ENCODE measurements at regions not wholly inside any gene's neighbourhood (a gene's known extent, or its start where the extent isn't known, plus 50 kb on each side); places are given as distances from the start of the nearest gene placed in this dataset.
"Not testable (repeated sequence)": the region's sequence is repeated elsewhere in the genome, so short reads cannot be mapped to it uniquely, and the experiment has no call there.

DNA sequence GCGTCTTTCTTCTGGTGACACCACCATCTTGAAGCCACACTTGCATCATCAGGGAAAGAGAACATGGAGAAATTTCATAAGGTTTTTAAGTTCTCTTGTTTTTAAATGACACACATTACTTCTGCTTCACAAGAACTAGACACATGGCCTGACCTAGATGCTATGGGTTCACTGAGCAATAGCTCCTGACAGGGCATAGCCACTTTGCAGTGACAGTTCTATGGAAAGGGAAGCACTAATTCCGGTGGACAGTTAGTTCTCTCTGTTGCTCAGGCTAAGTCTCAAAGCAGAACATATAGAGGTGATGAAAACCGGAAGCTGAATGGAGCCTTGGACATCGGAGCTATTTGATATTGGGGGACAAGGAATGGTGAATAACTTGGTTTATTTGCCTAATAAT lies 940.1 kb upstream of the WWC1 start:
- DNase-seq (no peak), ATAC-seq (replicated peaks) (no peak)
- H3K4me3 Mint-ChIP-seq: no peak overlapping the region
- no peaks in the 10 kb centered on the region for H3K27me3 Mint-ChIP-seq
- H3K9me3 Mint-ChIP-seq: peaks cover 0 to 9% of the 10 kb centered on the region in 2 donors
- no peaks in the 10 kb centered on the region for H3K36me3 Mint-ChIP-seq (ENCODE audit: insufficient read depth)
- no peaks in the 10 kb centered on the region for H3K4me1 Mint-ChIP-seq (ENCODE audit: low read depth in 2 of 2)
- H3K27ac Mint-ChIP-seq: no peak overlapping the region

DNA sequence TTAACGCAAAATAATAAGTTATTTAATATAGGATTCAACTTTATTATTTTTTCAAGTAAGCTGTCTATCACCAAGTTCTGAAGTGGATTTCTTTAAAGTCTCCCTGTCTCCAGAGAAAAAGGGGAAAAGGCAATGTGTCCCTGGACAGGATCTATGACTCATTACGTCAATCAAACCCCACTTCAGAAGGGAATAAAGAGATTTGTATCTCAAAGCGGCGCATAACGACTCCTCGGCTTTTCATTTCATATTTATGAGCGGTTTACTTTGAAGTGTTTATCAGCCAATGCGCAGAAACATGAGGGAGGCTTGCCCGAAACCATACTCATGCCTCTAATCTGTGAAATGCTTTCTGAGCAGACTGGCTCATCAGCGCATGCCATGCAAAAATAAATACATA lies 938.6 kb upstream of the WWC1 start:
- no peaks in the 10 kb centered on the region for H3K36me3 Mint-ChIP-seq (ENCODE audit: insufficient read depth)
- DNase-seq (no peak), ATAC-seq (replicated peaks) (no peak)
- H3K4me3 Mint-ChIP-seq: no peak overlapping the region
- peaks cover 0 to 7% of the 10 kb centered on the region in 2 donors for H3K9me3 Mint-ChIP-seq
- H3K27ac Mint-ChIP-seq: no peak overlapping the region
- H3K27me3 Mint-ChIP-seq: no peaks in the 10 kb centered on the region
- no peaks in the 10 kb centered on the region for H3K4me1 Mint-ChIP-seq (ENCODE audit: low read depth in 2 of 2)

DNA sequence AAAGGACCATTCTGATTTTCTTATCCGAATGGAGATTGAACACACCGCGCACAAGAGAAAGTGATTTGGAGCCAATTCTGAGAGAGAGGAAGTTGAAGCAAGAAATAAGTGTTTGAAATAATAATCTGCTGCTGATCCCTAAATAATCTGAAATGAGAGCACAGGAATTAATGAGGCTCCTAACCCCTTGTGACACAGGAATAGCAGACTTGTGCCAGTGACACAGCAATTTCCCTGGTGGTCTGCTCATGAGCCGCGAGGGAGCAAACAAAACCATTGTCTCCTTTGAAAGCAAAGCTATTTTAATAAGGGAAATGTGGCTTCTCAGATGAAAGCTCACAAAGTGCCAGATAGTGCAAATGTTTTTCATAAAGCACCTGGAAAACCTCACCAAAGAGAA lies 936.1 kb upstream of the WWC1 start:
- H3K27ac Mint-ChIP-seq: no peak overlapping the region
- H3K9me3 Mint-ChIP-seq: peaks cover 0 to 6% of the 10 kb centered on the region in 2 donors
- no peak overlapping the region for H3K4me3 Mint-ChIP-seq

DNA sequence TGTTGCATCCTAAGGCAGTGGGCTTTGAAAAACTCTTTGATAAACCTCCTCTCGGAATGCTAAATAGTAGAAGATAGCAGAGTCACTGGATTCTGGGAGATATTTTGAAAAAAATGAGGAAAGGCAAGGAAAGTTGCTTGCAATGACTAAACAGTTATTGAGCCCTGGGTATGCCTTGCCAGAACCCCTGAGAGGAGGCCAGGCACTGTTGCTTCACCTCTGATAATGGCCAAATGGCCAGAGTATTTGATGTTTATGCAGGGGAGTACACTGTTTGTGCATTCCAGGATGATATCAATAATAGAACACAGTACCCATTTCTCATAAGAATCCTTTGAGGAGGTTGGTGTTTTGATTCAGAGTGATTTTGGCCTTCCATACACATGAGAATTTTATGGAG lies 935.1 kb upstream of the WWC1 start:
- Mint-ChIP-seq H3K4me3 (no peak overlapping the region), H3K36me3 (ENCODE audit: insufficient read depth) (no peaks in the 10 kb centered on the region), H3K27me3 (no peaks in the 10 kb centered on the region), H3K9me3 (peaks cover 0 to 6% of the 10 kb centered on the region in 2 donors), H3K4me1 (ENCODE audit: low read depth in 2 of 2) (no peaks in the 10 kb centered on the region), H3K27ac (no peak overlapping the region)
- no peak for DNase-seq
- no peak for ATAC-seq (replicated peaks)

More for the DNA sequence above, 936.1 kb upstream of the WWC1 start:
- H3K27me3 Mint-ChIP-seq: no peaks in the 10 kb centered on the region
- H3K4me1 Mint-ChIP-seq (ENCODE audit: low read depth in 2 of 2): no peaks in the 10 kb centered on the region
- H3K36me3 Mint-ChIP-seq (ENCODE audit: insufficient read depth): no peaks in the 10 kb centered on the region
- no peak for ATAC-seq (replicated peaks)
- DNase-seq: no peak

DNA sequence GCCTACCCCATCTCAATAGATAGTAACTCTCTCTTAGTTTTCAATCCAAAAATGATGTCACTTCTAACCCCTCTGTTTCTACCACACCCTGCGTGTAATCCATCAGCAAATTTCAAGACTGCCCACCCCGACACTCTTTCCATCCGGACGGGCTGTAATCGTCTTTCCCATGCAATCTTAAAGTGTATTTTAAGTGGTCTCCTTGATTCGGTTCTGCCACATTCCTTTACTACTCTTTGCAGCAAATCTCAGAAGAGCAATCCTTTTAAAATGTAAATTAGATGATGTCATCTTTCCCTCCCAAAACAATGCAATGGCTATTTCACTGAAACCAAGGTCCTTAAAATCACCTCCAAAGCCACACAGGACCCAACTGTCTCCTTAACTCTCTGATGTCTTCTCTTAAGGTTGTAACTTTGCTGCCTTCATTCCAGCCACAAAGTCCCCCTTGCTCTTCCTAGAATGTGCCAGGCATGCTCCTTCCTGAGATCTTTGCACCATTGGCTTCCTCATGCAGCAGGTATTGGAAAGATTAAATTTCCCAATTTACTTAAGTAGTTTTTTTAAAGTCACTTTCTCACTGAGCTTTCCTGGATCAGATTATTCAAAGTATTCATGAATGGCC lies 932.5 kb upstream of the WWC1 start:
- Mint-ChIP-seq H3K27me3 (no peaks in the 10 kb centered on the region), H3K4me1 (ENCODE audit: low read depth in 2 of 2) (no peaks in the 10 kb centered on the region), H3K27ac (no peak overlapping the region), H3K36me3 (ENCODE audit: insufficient read depth) (no peaks in the 10 kb centered on the region), H3K4me3 (no peak overlapping the region), H3K9me3 (peaks cover 0 to 3% of the 10 kb centered on the region in 2 donors)
- ATAC-seq (replicated peaks) (no peak), DNase-seq (no peak)

DNA sequence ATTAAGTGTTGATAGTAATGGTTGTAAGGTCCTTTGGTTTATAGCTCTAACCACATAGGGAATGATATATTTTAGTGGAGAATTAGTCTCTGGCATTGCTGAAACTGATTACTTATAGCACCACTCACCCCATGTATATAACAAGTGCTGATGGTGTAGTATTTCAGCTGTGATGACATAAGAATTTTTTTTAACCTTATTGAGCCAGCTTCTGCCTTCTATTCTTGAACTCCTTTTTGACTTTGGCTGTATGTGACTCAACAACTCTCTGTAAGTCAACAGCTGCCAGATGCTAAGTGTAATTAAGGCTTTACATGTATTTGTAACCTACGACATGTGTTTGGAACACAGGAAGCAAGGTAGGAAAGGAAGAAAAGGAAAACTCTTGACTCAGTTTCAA lies 929.6 kb upstream of the WWC1 start:
- Mint-ChIP-seq H3K4me3 (no peak overlapping the region), H3K9me3 (peaks cover 0 to 3% of the 10 kb centered on the region in 2 donors), H3K36me3 (ENCODE audit: insufficient read depth) (no peaks in the 10 kb centered on the region), H3K27me3 (no peaks in the 10 kb centered on the region), H3K4me1 (ENCODE audit: low read depth in 2 of 2) (no peaks in the 10 kb centered on the region), H3K27ac (no peak overlapping the region)
- no peak for DNase-seq
- no peak for ATAC-seq (replicated peaks)

DNA sequence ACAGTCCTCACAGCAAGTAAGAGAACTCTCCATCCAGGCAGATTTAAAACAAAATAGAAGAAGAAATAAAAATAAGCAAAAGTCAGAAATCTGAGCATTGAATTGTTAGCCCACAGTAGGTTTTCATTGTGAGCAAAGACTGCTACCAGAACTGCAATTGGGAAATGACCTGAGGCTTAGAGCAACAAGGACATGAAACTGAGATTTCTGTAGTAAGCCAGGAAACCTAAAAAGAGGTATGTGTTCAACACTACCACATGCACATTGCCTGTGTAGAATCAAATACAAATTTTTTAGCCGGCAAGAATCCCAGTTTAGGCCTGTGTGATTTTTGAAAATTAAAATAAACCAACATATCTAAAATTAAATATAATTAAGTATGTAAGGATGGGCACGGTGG lies 928.4 kb upstream of the WWC1 start:
- Mint-ChIP-seq H3K27me3 (no peaks in the 10 kb centered on the region), H3K27ac (no peak overlapping the region), H3K4me3 (no peak overlapping the region), H3K4me1 (ENCODE audit: low read depth in 2 of 2) (no peaks in the 10 kb centered on the region), H3K9me3 (peaks cover 0 to 3% of the 10 kb centered on the region in 2 donors), H3K36me3 (ENCODE audit: insufficient read depth) (no peaks in the 10 kb centered on the region)
- DNase-seq (no peak), ATAC-seq (replicated peaks) (no peak)

DNA sequence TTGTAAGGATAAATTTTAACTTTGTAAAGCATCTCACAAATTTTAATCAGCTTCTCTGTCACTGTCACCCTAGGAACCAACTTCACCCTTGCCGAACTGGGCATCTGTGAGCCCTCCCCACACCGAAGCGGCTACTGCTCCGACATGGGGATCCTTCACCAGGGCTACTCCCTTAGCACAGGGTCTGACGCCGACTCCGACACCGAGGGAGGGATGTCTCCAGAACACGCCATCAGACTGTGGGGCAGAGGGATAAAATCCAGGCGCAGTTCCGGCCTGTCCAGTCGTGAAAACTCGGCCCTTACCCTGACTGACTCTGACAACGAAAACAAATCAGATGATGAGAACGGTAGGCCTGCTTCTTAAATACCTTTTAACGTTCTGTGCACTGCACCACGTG lies 916.3 kb upstream of the WWC1 start:
- H3K36me3 Mint-ChIP-seq (ENCODE audit: insufficient read depth): no peaks in the 10 kb centered on the region
- peaks cover 7 to 9% of the 10 kb centered on the region in 2 donors for H3K9me3 Mint-ChIP-seq
- no peak overlapping the region for H3K27ac Mint-ChIP-seq
- no peak for ATAC-seq (replicated peaks)
- no peak overlapping the region for H3K4me3 Mint-ChIP-seq
- DNase-seq: no peak
- no peaks in the 10 kb centered on the region for H3K4me1 Mint-ChIP-seq (ENCODE audit: low read depth in 2 of 2)
- H3K27me3 Mint-ChIP-seq: no peaks in the 10 kb centered on the region

DNA sequence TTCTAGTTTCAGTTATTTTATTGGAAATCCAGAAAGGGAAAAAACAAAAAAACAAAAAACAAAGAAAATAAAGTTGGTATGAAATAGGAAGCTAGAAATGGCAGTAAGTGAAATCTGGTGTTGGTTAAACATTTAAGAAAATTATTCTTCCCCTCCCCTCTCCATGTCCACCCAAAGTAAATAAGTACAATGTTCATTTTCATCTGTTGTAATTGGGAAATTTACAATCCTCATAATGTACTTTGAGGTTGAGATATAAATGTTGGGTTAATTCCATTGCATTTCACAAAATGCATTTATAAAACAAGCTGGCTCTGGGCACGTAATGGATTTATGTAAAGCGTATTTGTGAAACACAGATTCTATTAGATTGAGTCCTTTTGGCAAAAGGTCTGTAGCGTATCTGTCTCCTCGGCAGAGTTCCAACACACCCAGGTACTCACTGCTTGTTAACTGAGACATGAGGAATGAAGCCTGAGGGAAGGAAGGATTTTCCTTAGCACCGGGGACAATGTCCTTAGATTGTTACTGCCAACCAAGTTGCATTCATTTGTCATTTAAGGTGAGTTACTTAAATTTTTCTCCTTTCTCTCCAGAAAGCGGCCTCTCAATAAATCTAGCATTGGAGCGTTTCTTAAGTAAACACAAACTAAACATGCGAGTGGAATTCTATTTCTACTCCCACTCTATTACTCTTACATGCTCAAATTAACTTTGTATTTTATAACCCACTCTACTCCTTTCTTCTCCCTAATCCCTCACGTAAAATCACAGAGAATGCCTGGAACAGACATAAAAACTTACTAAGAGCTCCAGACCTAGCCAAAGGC lies 912.3 kb upstream of the WWC1 start:
- DNase-seq: no peak
- no peak for ATAC-seq (replicated peaks)
- Mint-ChIP-seq H3K27me3 (no peaks in the 10 kb centered on the region), H3K27ac (no peak overlapping the region), H3K4me1 (ENCODE audit: low read depth in 2 of 2) (no peaks in the 10 kb centered on the region), H3K9me3 (peaks cover 12% of the 10 kb centered on the region in 2 donors), H3K4me3 (no peak overlapping the region), H3K36me3 (ENCODE audit: insufficient read depth) (no peaks in the 10 kb centered on the region)

DNA sequence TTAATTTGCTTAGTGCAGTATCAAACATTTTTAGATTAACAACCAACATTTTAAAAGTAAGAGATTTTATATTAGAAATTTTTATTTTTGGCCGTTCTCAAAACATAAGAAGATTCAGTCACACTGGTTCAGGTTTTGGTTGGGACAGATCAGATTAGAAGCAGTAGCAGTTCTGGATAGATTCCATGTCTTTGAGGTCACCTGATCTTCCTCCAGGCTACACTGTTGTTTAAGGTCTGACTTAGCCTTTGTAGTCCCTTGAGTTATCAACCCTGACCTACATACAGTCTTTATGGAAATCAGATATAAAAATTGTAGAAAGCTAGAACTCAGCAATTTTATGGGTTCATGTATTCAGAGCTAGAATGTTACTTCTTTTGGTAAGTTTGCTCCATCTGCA lies 910.0 kb upstream of the WWC1 start:
- Mint-ChIP-seq H3K36me3 (ENCODE audit: insufficient read depth) (no peaks in the 10 kb centered on the region), H3K27ac (no peak overlapping the region), H3K9me3 (peaks cover 6 to 12% of the 10 kb centered on the region in 2 donors), H3K27me3 (no peaks in the 10 kb centered on the region), H3K4me3 (no peak overlapping the region), H3K4me1 (ENCODE audit: low read depth in 2 of 2) (no peaks in the 10 kb centered on the region)
- DNase-seq (no peak), ATAC-seq (replicated peaks) (no peak)

DNA sequence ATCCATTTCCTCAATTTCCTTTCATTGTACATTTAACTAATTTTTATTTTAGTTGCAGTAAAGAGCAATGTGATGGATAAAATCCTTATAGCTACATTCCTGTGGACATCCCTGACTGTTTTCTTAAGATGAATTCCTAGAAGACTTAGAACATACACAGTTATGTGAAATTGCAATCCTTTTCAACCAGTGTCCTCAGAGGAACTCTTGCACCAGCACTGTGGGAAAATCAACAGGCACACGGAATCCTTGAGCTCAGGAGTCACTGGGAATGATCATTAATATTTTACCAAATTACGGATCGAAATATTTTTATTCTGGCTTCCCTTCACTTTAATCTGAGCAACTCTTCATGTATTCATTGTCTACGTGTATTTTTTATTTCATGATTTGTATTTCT lies 901.9 kb upstream of the WWC1 start:
- no peak overlapping the region for H3K27ac Mint-ChIP-seq
- DNase-seq (no peak), ATAC-seq (replicated peaks) (no peak)
- no peaks in the 10 kb centered on the region for H3K36me3 Mint-ChIP-seq (ENCODE audit: insufficient read depth)
- H3K4me3 Mint-ChIP-seq: no peak overlapping the region
- peaks cover 8 to 35% of the 10 kb centered on the region in 2 donors for H3K9me3 Mint-ChIP-seq
- H3K27me3 Mint-ChIP-seq: no peaks in the 10 kb centered on the region
- H3K4me1 Mint-ChIP-seq (ENCODE audit: low read depth in 2 of 2): no peaks in the 10 kb centered on the region

DNA sequence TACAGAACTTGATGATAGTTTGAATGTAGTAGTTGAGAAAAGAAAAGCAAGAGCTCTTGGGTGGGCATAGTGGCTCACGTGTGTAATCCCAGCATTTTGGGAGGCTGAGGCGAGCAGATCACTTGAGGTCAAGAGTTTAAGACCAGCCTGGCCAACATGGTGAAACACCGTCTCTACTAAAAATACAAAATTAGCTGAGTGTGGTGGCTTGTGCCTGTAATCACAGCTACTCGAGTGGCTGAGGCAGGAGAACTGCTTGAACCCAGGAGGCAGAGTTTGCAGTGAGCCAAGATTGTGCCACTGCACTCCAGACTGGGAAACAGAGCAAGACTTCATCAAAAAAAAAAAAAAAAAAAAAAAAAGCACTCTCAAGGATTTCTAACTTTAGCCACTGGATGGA lies 900.2 kb upstream of the WWC1 start:
- ATAC-seq (replicated peaks); H3K4me3 Mint-ChIP-seq; H3K36me3 Mint-ChIP-seq (ENCODE audit: insufficient read depth); H3K4me1 Mint-ChIP-seq (ENCODE audit: low read depth in 2 of 2); H3K27me3 Mint-ChIP-seq; DNase-seq; H3K27ac Mint-ChIP-seq: not testable (repeated sequence)
- peaks cover 10 to 39% of the 10 kb centered on the region in 2 donors for H3K9me3 Mint-ChIP-seq

DNA sequence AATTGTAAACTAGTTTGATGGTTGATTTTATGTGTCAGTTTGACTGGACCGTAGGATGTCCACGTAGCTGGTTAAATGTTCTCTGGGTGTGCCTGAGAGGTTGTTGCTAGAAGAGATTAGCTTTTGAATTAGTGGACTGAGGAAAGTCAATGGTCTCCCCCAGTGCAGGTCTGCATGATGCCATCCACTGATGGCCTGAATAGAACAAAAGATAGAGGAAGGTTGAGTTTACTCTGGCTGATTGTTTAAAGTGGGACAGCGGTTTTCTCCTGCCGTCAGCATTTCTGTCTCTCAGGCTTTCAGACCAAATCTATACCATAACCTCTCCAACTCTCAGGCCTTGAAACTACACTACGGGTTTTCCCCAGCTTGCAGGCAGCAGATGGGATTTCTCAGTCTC lies 899.2 kb upstream of the WWC1 start:
- Mint-ChIP-seq H3K27ac (no peak overlapping the region), H3K4me1 (ENCODE audit: low read depth in 2 of 2) (no peaks in the 10 kb centered on the region), H3K27me3 (no peaks in the 10 kb centered on the region), H3K4me3 (no peak overlapping the region), H3K9me3 (peaks cover 14 to 40% of the 10 kb centered on the region in 2 donors), H3K36me3 (ENCODE audit: insufficient read depth) (no peaks in the 10 kb centered on the region)
- DNase-seq: no peak
- no peak for ATAC-seq (replicated peaks)

DNA sequence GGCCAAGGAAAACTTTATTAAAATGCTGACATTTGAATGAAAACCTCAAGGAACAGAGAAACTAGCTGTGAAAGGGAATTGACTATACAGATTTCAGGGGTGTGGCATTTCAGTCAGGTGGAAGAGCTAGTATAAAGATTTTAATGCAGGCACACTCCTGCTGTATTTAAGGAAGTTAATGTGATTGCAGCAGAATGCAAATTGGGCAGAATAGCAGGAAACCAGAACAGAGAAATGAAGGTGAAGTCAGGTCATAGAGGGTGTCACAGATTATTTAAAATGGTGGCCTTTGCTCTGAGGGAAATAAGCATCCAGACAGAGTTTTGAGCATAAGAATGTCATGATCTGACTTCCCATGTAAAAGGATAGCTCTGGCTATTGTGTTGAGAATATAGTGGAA lies 898.1 kb upstream of the WWC1 start:
- Mint-ChIP-seq H3K4me3 (no peak overlapping the region), H3K9me3 (peaks cover 11 to 33% of the 10 kb centered on the region in 2 donors), H3K36me3 (ENCODE audit: insufficient read depth) (no peaks in the 10 kb centered on the region), H3K4me1 (ENCODE audit: low read depth in 2 of 2) (no peaks in the 10 kb centered on the region), H3K27ac (no peak overlapping the region), H3K27me3 (no peaks in the 10 kb centered on the region)
- ATAC-seq (replicated peaks) (no peak), DNase-seq (no peak)

Measured in effector memory CD8-positive, alpha-beta T cell (primary cell).